SK-N-SH treated with all-trans-retinoic acid at 6 μM for 48 hours (cell line): ENCODE measurements at regions not wholly inside any gene's neighbourhood (a gene's known extent, or its start where the extent isn't known, plus 50 kb on each side); places are given as distances from the start of the nearest gene placed in this dataset.

Source experiments
- ATAC-seq: fragments of 200-7000 bp; cut with Tn5 transposase; 3 replicates; pipeline ENCODE4 v1.9.1; 2020; ENCODE audit warnings: mild to moderate bottlenecking, moderate library complexity
- ARNTL ChIP-seq: fragments of 450-650 bp; formaldehyde crosslinking; IDR thresholded peaks from 2 replicates; pipeline ENCODE4 v1.5.0; 2020; ENCODE audit warnings: low read depth, mild to moderate bottlenecking, moderate library complexity, borderline replicate concordance
- BACH2 ChIP-seq: fragments of 250-450 bp; sonication (Bioruptor Pico); IDR thresholded peaks from 2 replicates; pipeline ENCODE4 v1.9.0; 2021; ENCODE audit warnings: mild to moderate bottlenecking, borderline replicate concordance
- CSDC2 ChIP-seq: fragments of 250-450 bp; sonication (Bioruptor Pico); IDR thresholded peaks from 2 replicates; pipeline ENCODE4 v1.5.0; 2020; ENCODE audit warnings: mild to moderate bottlenecking, moderate library complexity
- CSRNP3 ChIP-seq: fragments of 250-450 bp; sonication (Bioruptor Pico); IDR thresholded peaks from 2 replicates; pipeline ENCODE4 v1.5.1; 2021; ENCODE audit warnings: mild to moderate bottlenecking, moderate library complexity
- ESRRG ChIP-seq: fragments of 250-450 bp; sonication (Bioruptor Pico); IDR thresholded peaks from 2 replicates; pipeline ENCODE4 v1.6.1; 2021; ENCODE audit warnings: mild to moderate bottlenecking
- GLIS3 ChIP-seq: fragments of 250-450 bp; sonication (Bioruptor Pico); IDR thresholded peaks from 2 replicates; pipeline ENCODE4 v1.5.0; 2020; ENCODE audit warnings: mild to moderate bottlenecking, moderate library complexity
- ISL1 ChIP-seq: fragments of 250-450 bp; sonication (Bioruptor Pico); IDR thresholded peaks from 2 replicates; pipeline ENCODE4 v2.1.2; 2022; ENCODE audit warnings: mild to moderate bottlenecking, moderate library complexity
- OSR1 ChIP-seq: fragments of 250-450 bp; sonication (Bioruptor Pico); IDR thresholded peaks from 2 replicates; pipeline ENCODE4 v1.8.0; 2022; ENCODE audit warnings: moderate library complexity, mild to moderate bottlenecking, inconsistent platforms
- PATZ1 ChIP-seq: fragments of 250-450 bp; sonication (Bioruptor Pico); IDR thresholded peaks from 2 replicates; pipeline ENCODE4 v1.8.0; 2020; ENCODE audit warnings: mild to moderate bottlenecking, moderate library complexity, borderline replicate concordance
- POU6F1 ChIP-seq: fragments of 250-450 bp; sonication (Bioruptor Pico); IDR thresholded peaks from 2 replicates; pipeline ENCODE4 v1.8.0; 2021; ENCODE audit warnings: low read depth, mild to moderate bottlenecking, moderate library complexity, borderline replicate concordance
- PPARA ChIP-seq: fragments of 250-450 bp; sonication (Bioruptor Pico); IDR thresholded peaks from 2 replicates; pipeline ENCODE4 v1.5.0; 2020; ENCODE audit warnings: mild to moderate bottlenecking, borderline replicate concordance
- RARB ChIP-seq: fragments of 250-450 bp; sonication (Bioruptor Pico); IDR thresholded peaks from 2 replicates; pipeline ENCODE4 v1.8.0; 2021; ENCODE audit warnings: mild to moderate bottlenecking, moderate library complexity
- SNAI2 ChIP-seq: fragments of 250-450 bp; sonication (Bioruptor Pico); IDR thresholded peaks from 2 replicates; pipeline ENCODE4 v1.5.0; 2020; ENCODE audit warnings: mild to moderate bottlenecking, moderate library complexity
- TCF4 ChIP-seq: fragments of 250-450 bp; sonication (Bioruptor Pico); IDR thresholded peaks from 2 replicates; pipeline ENCODE4 v1.8.0; 2021; ENCODE audit warnings: mild to moderate bottlenecking, moderate library complexity, borderline replicate concordance
- TOX ChIP-seq: fragments of 250-450 bp; sonication (Bioruptor Pico); IDR thresholded peaks from 2 replicates; pipeline ENCODE4 v1.8.0; 2021; ENCODE audit warnings: mild to moderate bottlenecking, moderate library complexity, borderline replicate concordance
- TSHZ2 ChIP-seq: fragments of 250-450 bp; sonication (Bioruptor Pico); IDR thresholded peaks from 2 replicates; pipeline ENCODE4 v1.5.0; 2020; ENCODE audit warnings: mild to moderate bottlenecking, moderate library complexity
- ZC3H10 ChIP-seq: fragments of 250-450 bp; sonication (Bioruptor Pico); IDR thresholded peaks from 2 replicates; pipeline ENCODE4 v1.5.1; 2021; ENCODE audit warnings: mild to moderate bottlenecking, moderate library complexity
- ZFP3 ChIP-seq: fragments of 250-450 bp; sonication (Bioruptor Pico); IDR thresholded peaks from 2 replicates; pipeline ENCODE4 v1.5.0; 2020; ENCODE audit warnings: mild to moderate bottlenecking, moderate library complexity
- ZFP30 ChIP-seq: fragments of 450-650 bp; formaldehyde crosslinking; IDR thresholded peaks from 2 replicates; pipeline ENCODE4 v1.5.0; 2022; ENCODE audit warnings: mild to moderate bottlenecking, moderate library complexity
- ZNF70 ChIP-seq: fragments of 450-650 bp; formaldehyde crosslinking; IDR thresholded peaks from 2 replicates; pipeline ENCODE4 v1.5.0; 2020; ENCODE audit warnings: mild to moderate bottlenecking, moderate library complexity
- ZNF8 ChIP-seq: fragments of 450-650 bp; formaldehyde crosslinking; IDR thresholded peaks from 2 replicates; pipeline ENCODE4 v1.5.0; 2020; ENCODE audit warnings: mild to moderate bottlenecking, moderate library complexity

GRCh38 chr4:28354880-28355656 lies 1494.4 kb downstream of the STIM2 start:
- ATAC-seq: no peak; the same call in 2 of the 3 replicates
- TF ChIP-seq TOX (CRISPR knock-in tag): no peak
- TF ChIP-seq POU6F1 (CRISPR knock-in tag): no peak
- no peak for TF ChIP-seq PATZ1 (CRISPR knock-in tag)
- no peak for TF ChIP-seq BACH2 (CRISPR knock-in tag)
- no peak for TF ChIP-seq ZFP30 (CRISPR knock-in tag)
- TF ChIP-seq ZFP3 (CRISPR knock-in tag): no peak
- no peak for TF ChIP-seq CSDC2 (CRISPR knock-in tag)
- TF ChIP-seq ZNF70 (CRISPR knock-in tag): no peak
- no peak for TF ChIP-seq OSR1
- no peak for TF ChIP-seq CSRNP3 (CRISPR knock-in tag)
- no peak for TF ChIP-seq PPARA (CRISPR knock-in tag)
- no peak for TF ChIP-seq ISL1 (CRISPR knock-in tag)
- no peak for TF ChIP-seq RARB
- no peak for TF ChIP-seq TCF4 (CRISPR knock-in tag)

GRCh38 chr4:28357990-28358389 lies 1497.3 kb downstream of the STIM2 start:
- no peak for TF ChIP-seq ARNTL
- no peak for TF ChIP-seq POU6F1 (CRISPR knock-in tag)
- TF ChIP-seq ZNF8 (CRISPR knock-in tag): no peak
- no peak for TF ChIP-seq ESRRG (CRISPR knock-in tag)
- TF ChIP-seq CSRNP3 (CRISPR knock-in tag): no peak
- TF ChIP-seq ZC3H10 (CRISPR knock-in tag): no peak
- no peak for TF ChIP-seq TCF4 (CRISPR knock-in tag)
- no peak for TF ChIP-seq OSR1
- TF ChIP-seq ZNF70 (CRISPR knock-in tag): no peak
- TF ChIP-seq CSDC2 (CRISPR knock-in tag): no peak
- TF ChIP-seq ZFP3 (CRISPR knock-in tag): no peak
- TF ChIP-seq PPARA (CRISPR knock-in tag): no peak
- TF ChIP-seq RARB: no peak
- TF ChIP-seq SNAI2 (CRISPR knock-in tag): no peak
- TF ChIP-seq ISL1 (CRISPR knock-in tag): no peak
- peak; percentile 76 for ATAC-seq

- no peak for ATAC-seq
- TF ChIP-seq TCF4 (CRISPR knock-in tag) (no peak), ISL1 (CRISPR knock-in tag) (no peak), TSHZ2 (CRISPR knock-in tag) (no peak), BACH2 (CRISPR knock-in tag) (no peak), GLIS3 (CRISPR knock-in tag) (no peak), CSDC2 (CRISPR knock-in tag) (no peak), ZC3H10 (CRISPR knock-in tag) (no peak), PATZ1 (CRISPR knock-in tag) (no peak), TOX (CRISPR knock-in tag) (no peak), ZFP3 (CRISPR knock-in tag) (no peak), ZNF70 (CRISPR knock-in tag) (no peak)
Observed at GRCh38 chr4:28358606-28359005, 1498.0 kb downstream of the STIM2 start.
